Endothelial cell of umbilical vein (primary cell): ENCODE measurements at regions not wholly inside any gene's neighbourhood (a gene's known extent, or its start where the extent isn't known, plus 50 kb on each side); places are given as distances from the start of the nearest gene placed in this dataset.

Source experiments
- EZH2 ChIP-seq: IDR thresholded peaks from 2 replicates; pipeline ENCODE4 v1.6.1; 2012; ENCODE audit warnings: borderline replicate concordance, low read depth, mild to moderate bottlenecking, moderate library complexity, low read length, inconsistent platforms; ENCODE audit not compliant: severe bottlenecking
- FOS ChIP-seq: IDR thresholded peaks from 2 replicates; pipeline ENCODE4 v1.6.1; 2011; ENCODE audit warnings: mild to moderate bottlenecking, low read length, moderate library complexity, borderline replicate concordance; ENCODE audit not compliant: insufficient read depth
- MYC ChIP-seq: IDR thresholded peaks from one replicate; pipeline ENCODE4 v1.6.1; 2011; ENCODE audit warnings: mild to moderate bottlenecking, low read depth, low read length
- POLR2A ChIP-seq: IDR thresholded peaks from 2 replicates; pipeline ENCODE4 v1.6.1; 2012; ENCODE audit warnings: low read depth, mild to moderate bottlenecking, control low read depth, low read length
- POLR2AphosphoS5 ChIP-seq: IDR thresholded peaks from 2 replicates; pipeline ENCODE4 v1.6.1; 2012; ENCODE audit warnings: low read depth, mild to moderate bottlenecking, control low read depth, low read length, moderate library complexity; ENCODE audit not compliant: insufficient read depth
- TF ChIP-seq, protein P1 (sequence below), 2 donors: IDR thresholded peaks; 1 replicate in 1 of 2; 2 replicates in 1 of 2; pipeline ENCODE4 v1.5.1; 2011; ENCODE audit warnings: low read length in 2 of 2, mild to moderate bottlenecking in 2 of 2, moderate library complexity in 2 of 2, control low read depth in 1 of 2, inconsistent platforms in 1 of 2, low read depth in 1 of 2; ENCODE audit not compliant: insufficient read depth in 1 of 2; ENCODE audit errors: extremely low read depth in 1 of 2
- TF ChIP-seq, protein P2 (sequence below): IDR thresholded peaks from 2 replicates; pipeline ENCODE4 v1.6.1; 2011; ENCODE audit not compliant: insufficient read depth, insufficient read length

DNA sequence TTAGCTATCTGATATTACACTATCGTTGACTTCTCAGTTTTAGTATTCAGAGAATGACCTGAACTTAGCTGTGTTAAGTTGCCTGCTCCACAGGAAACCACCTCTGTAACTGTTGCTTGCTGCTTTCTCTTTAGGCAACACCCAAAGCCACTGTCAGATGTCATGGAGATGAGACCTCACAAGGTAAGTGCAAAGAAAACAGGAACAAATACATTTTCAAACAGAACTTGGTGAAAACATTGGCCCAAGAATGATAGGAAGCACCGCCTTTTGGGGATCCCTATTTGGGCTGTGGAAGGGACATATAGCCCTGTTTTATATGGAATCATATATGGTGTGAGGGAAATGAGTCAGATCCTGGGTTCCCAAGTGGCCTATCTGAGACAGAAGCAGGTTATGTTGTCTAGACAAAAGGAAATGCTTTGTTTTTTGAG lies 143.4 kb downstream of the UBE2E3 start:
- TF ChIP-seq, protein P1, sequence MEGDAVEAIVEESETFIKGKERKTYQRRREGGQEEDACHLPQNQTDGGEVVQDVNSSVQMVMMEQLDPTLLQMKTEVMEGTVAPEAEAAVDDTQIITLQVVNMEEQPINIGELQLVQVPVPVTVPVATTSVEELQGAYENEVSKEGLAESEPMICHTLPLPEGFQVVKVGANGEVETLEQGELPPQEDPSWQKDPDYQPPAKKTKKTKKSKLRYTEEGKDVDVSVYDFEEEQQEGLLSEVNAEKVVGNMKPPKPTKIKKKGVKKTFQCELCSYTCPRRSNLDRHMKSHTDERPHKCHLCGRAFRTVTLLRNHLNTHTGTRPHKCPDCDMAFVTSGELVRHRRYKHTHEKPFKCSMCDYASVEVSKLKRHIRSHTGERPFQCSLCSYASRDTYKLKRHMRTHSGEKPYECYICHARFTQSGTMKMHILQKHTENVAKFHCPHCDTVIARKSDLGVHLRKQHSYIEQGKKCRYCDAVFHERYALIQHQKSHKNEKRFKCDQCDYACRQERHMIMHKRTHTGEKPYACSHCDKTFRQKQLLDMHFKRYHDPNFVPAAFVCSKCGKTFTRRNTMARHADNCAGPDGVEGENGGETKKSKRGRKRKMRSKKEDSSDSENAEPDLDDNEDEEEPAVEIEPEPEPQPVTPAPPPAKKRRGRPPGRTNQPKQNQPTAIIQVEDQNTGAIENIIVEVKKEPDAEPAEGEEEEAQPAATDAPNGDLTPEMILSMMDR (IDR thresholded peaks at IDR 0.05; ENCODE audit: extremely low read depth in 1 of 2, insufficient read depth in 1 of 2, low read depth in 1 of 2, low read length in 2 of 2) = no peak
- TF ChIP-seq, protein P2, sequence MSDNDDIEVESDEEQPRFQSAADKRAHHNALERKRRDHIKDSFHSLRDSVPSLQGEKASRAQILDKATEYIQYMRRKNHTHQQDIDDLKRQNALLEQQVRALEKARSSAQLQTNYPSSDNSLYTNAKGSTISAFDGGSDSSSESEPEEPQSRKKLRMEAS = no peak
- TF ChIP-seq POLR2AphosphoS5 (no peak), POLR2A (no peak), EZH2 (no peak), FOS (peak; percentile 55), MYC (no peak)
